GM21717 (cell line): ENCODE measurements at regions not wholly inside any gene's neighbourhood (a gene's known extent, or its start where the extent isn't known, plus 50 kb on each side); places are given as distances from the start of the nearest gene placed in this dataset.
"Not testable (repeated sequence)": the region's sequence is repeated elsewhere in the genome, so short reads cannot be mapped to it uniquely, and the experiment has no call there.

ENCODE experiments used
- ATAC-seq: cut with Tn5 transposase; IDR thresholded peaks from one replicate; pipeline ENCODE4 v1.9.1; 2021; ENCODE audit warnings: mild to moderate bottlenecking, moderate library complexity; ENCODE audit not compliant: unreplicated experiment

- ATAC-seq, result no peak
These were observed 650.7 kb upstream of the GRID2 start for GRCh38 chr4:91653067-91653466.

- ATAC-seq, result no peak
These were observed 622.7 kb upstream of the GRID2 start for GRCh38 chr4:91681091-91681490.

- no peak for ATAC-seq
These were observed 622.2 kb upstream of the GRID2 start for GRCh38 chr4:91681544-91681943.

GRCh38 chr4:91684955-91685354 is 618.8 kb upstream of the GRID2 start:
- ATAC-seq, result no peak

GRCh38 chr4:91688413-91688812 is 615.4 kb upstream of the GRID2 start:
- ATAC-seq, result no peak

GRCh38 chr4:91699691-91700090 is 604.1 kb upstream of the GRID2 start:
- not testable (repeated sequence) for ATAC-seq

- ATAC-seq, result no peak
These were observed 573.9 kb upstream of the GRID2 start for GRCh38 chr4:91729851-91730250.

DNA sequence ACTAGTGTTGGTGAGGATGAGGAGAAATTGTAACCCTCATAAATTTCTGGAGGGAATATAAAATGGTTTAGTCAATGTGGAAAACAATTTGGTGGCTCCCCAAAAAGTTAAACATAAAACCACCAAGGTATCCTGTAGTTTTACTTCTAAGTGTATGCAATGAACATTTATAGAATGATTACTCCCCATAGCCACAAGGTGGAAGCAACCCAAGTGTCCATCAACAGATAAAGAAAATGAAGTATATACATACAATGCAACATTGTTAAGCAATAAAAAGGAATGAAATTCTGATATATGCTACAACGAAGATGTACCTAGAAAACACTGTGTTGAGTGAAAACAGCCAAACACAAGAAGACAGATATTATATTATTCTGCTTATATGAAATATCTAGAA is 569.1 kb upstream of the GRID2 start:
- ATAC-seq, result no peak

DNA sequence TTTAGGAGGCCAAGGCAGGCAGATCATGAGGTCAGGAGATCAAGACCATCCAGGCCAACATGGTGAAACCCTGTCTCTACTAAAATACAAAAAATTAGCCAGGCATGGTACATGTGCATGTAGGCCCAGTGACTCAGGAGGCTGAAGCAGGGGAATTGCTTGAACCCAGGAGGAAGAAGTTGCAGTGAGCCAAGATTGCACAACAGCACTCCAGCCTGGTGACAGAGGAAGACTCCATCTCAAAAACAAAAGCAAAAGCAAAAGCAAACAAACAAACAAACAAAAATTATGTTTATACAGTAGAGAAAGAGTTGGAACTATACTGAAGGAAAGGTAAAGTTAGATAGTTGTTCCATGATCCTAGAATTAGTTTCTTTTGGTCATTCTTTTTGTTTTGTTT is 564.9 kb upstream of the GRID2 start:
- not testable (repeated sequence) for ATAC-seq

DNA sequence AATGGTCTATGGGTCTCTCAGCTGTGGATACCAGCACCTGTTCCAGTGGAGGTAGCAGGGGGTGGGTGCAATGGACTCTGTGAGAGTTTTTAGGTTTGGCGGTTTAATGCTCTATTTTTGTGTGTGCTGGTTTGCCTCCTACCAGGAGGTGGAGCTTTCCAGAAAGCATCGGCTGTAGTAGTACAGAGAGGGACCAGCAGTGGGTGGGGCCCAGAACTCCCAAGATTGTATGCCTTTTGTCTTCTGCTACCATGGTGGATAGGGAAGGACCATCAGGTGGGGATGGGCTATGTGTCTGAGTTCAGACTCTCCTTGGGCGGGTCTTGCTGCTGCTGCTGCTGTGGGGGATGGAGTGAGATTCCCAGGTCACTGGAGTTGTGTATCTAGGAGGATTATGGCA is 557.2 kb upstream of the GRID2 start:
- ATAC-seq, result no peak

DNA sequence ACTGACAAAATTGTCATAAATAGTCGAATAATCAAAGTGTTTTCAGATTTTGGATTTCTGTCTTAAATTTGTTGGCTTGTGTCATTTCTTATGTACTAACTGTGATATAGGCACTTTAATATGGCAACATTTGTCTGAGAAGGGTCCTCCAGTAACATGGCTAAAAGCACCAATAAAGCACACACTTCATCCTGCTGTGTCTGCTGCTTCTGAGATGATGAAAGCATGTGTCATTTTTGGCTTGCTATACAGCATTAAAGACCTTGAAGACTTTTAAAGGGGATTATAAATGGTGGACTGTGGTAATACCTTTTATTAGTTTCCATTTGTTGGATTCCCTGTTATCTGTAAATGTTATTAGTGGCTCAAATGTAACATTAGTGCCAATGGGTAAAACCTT is 551.8 kb upstream of the GRID2 start:
- no peak for ATAC-seq

- ATAC-seq, result no peak
These were observed 549.0 kb upstream of the GRID2 start for GRCh38 chr4:91754716-91755115.

DNA sequence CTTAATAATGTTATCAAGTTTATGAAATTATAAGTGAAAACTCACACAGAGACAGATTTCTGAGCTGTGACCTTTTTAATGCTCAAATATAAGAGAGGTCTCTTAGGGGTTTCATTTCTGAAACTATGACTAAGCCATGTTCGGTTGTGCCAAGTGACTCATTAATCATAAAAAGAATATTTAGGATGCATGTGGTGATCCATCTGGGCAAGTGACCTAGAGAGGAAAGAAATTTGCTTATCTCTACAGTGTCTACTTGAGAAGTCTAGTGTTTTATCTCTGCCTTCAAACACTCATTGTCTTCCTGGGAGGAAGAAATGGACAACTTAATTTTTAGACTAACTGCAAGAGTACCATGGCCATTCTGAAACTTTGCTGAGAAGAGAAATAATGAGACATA is 545.3 kb upstream of the GRID2 start:
- no peak for ATAC-seq

DNA sequence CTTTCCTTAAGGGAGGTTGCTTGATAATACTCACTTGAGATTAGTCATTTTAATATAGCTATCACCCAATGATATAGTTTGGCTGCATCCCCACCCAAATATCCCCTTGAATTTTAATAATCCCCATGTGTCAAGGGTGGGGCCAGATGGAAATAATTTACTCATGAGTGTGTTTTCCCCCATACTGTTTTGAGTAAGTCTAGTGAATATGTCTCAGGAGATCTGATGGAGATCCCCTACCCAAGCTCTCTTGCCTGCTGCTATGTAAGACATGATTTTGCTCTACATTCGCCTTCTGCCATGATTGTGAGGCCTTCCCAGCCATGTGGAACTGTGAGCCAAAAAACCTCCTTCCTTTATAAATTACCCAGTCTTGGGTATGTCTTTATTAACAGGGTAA is 539.7 kb upstream of the GRID2 start:
- ATAC-seq, result no peak

GRCh38 chr4:91769912-91770311 is 533.9 kb upstream of the GRID2 start:
- ATAC-seq, result no peak

DNA sequence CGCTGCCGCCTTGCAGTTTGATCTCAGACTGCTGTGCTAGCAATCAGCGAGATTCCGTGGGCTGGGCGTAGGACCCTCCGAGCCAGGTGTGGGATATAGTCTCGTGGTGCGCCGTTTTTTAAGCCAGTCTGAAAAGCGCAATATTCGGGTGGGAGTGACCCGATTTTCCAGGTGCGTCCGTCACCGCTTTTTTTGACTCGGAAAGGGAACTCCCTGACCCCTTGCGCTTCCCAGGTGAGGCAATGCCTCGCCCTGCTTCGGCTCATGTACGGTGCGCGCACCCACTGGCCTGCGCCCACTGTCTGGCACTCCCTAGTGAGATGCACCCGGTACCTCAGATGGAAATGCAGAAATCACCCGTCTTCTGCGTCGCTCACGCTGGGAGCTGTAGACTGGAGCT is 512.1 kb upstream of the GRID2 start:
- ATAC-seq, result not testable (repeated sequence)

- ATAC-seq, result no peak
These were observed 507.8 kb upstream of the GRID2 start for GRCh38 chr4:91795947-91796346.

GRCh38 chr4:91812319-91812718 is 491.4 kb upstream of the GRID2 start:
- ATAC-seq, result no peak

DNA sequence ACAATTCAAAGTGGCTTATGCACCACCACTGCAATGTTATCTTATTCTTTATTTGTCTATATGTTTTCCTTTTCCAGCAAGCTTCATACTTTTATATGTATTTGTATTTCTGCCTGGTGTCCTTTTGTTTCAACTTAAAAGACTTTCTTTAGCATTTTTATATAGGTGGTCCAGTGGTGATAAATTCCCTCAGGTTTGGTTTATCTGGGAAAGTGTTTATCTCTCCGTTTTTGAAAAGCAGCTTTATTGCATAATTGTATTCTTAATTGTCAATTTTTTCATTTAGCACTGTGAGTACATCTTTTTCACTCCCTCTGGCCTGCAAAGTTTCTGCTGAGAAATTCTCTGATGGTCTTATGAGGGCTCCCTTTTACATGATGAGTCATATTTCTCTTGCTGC is 479.0 kb upstream of the GRID2 start:
- no peak for ATAC-seq

GRCh38 chr4:91826186-91826585 is 477.6 kb upstream of the GRID2 start:
- ATAC-seq, result no peak

DNA sequence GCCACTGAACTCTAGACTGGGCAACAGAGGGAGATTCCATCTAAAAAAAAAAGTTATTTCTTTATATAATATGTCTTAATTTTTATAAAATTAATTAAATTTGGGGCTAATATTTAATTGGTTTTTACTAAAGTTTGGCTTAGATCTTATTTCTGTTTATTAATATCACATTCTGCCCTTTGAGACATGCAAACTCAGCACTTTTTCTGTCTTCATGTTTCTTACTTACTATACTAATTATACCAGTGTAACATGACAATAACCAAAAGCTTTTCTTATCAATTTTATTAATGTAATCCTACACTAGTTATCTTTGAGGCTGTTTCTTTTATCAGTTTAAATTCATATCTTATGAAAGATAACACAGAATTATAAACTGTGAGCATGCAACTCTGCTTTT is 475.9 kb upstream of the GRID2 start:
- no peak for ATAC-seq

DNA sequence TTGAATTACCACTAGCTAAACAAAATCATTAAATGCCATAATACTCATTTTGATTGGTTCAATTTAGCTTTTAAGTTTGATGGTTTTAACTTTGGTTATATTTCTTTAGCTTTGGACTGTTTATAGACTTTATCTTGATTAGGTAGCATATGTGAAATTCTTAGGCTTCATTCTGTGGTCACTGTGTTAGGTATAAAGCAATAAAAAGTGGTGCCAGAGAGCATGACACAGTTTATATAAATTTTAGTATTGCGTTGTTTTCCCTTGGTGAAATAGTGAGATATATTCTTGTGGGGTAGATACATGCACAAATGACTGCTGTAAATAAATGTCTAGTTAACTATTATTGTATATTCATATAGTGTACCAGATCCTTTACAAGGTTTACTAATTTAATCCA is 474.2 kb upstream of the GRID2 start:
- no peak for ATAC-seq

DNA sequence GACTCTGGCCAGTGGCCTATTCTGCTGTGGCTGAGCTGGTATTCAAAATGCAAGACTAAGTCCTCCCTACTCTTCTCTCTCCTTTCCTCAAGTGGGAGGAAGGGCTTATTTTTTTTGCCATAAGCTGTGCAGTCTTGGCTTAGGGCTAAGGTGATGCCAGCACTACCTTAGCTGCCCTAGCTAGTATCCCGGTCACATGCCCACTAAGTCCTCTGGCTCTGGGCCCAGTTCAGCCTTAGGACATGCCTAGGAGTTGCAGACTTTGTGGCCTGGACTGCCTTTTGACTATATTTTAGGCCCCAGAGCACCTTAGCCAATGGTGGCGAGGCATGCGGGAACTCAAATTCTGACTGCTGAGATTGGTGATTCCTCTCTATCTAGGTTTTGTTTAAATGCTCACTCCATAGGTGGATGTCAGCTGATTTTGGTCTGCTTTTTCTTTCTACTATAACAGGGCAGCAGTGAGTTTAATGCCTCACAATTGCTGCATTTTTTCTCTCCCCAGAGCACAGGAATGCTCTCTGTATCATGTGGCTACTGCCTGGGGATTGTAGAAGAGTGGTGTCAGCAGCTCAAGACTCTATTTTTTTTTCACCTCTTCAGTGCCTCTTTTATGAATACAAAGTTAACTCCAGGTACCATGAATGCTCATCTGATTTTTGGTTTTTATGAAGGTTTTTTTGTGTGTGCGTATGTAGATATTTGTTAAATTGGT is 472.9 kb upstream of the GRID2 start:
- ATAC-seq, result no peak
